ENCODE measurements at regions not wholly inside any gene's neighbourhood (a gene's known extent, or its start where the extent isn't known, plus 50 kb on each side); places are given as distances from the start of the nearest gene placed in this dataset.

DNA sequence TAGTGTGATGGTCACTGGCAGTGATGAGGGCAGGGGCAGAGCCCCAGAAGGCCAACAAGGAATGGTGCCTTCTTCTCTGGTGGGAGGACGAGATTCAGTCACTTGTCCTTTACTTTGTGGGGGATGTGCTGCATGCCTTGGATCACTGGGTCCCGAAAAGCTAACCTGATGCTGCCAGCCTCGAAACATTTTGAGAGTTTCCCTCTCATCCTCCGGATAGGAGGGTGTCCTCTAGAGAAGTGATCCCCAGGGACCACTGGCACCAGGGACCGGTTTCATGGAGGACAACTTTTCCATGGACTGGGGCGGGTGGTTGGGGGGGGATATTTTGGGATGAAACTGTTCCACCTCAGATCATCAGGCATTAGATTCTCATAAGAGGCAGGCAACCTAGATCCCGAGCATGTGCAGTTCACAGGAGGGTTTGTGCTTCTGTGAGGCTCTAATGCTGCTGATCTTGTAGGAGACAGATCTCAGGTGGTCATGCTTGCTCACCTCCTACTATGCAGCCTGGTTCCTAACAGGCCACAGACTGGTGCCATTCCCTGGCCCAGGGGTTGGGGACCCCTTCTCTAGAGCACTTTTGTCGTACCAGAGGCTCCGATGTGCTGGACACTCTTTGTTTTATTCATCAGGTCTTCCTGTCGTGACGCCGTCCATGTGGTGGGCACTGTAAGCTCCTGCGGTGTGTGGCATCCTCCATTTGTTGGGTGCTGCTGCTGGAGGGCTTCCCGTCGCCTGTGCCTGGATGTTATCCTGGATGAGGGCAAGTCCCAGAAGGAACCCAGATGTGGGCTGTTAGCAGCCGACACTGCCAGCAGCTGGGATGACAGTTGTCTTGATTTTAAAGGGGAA is 68.5 kb upstream of the HDAC4 start (continued):
- TF ChIP-seq YY1 (IDR thresholded peaks at IDR 0.05; ENCODE audit: borderline replicate concordance in 1 of 3, control insufficient read depth in 1 of 3, extremely low read depth in 1 of 3, insufficient read depth in 3 of 3, insufficient read length in 1 of 3, insufficient replicate concordance in 2 of 3, low read depth in 1 of 3, low read length in 2 of 3) (no peak), NR1H2 (CRISPR knock-in tag; IDR thresholded peaks at IDR 0.05) (no peak), CHD1 (IDR thresholded peaks at IDR 0.05; ENCODE audit: low read length) (no peak)
- TF ChIP-seq, protein P1, sequence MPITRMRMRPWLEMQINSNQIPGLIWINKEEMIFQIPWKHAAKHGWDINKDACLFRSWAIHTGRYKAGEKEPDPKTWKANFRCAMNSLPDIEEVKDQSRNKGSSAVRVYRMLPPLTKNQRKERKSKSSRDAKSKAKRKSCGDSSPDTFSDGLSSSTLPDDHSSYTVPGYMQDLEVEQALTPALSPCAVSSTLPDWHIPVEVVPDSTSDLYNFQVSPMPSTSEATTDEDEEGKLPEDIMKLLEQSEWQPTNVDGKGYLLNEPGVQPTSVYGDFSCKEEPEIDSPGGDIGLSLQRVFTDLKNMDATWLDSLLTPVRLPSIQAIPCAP (CRISPR knock-in tag; IDR thresholded peaks at IDR 0.05; ENCODE audit: borderline replicate concordance), result no peak
- TF ChIP-seq, protein P2, sequence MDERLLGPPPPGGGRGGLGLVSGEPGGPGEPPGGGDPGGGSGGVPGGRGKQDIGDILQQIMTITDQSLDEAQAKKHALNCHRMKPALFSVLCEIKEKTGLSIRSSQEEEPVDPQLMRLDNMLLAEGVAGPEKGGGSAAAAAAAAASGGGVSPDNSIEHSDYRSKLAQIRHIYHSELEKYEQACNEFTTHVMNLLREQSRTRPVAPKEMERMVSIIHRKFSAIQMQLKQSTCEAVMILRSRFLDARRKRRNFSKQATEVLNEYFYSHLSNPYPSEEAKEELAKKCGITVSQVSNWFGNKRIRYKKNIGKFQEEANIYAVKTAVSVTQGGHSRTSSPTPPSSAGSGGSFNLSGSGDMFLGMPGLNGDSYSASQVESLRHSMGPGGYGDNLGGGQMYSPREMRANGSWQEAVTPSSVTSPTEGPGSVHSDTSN (CRISPR knock-in tag; IDR thresholded peaks at IDR 0.05; ENCODE audit: low read depth), result no peak
- TF ChIP-seq, protein P2 (tag; conservative IDR thresholded peaks at IDR 0.05; ENCODE audit: low read depth), result no peak
